Skeletal muscle cell (primary cell): ENCODE measurements at regions not wholly inside any gene's neighbourhood (a gene's known extent, or its start where the extent isn't known, plus 50 kb on each side); places are given as distances from the start of the nearest gene placed in this dataset.

Experiments
- DNase-seq: peaks from one replicate; pipeline ENCODE4 v3.0.0-alpha.2; 2010; ENCODE audit warnings: low read depth
- H3K4me3 ChIP-seq: 2 replicates; pipeline ENCODE4 v1.5.1; 2011; ENCODE audit warnings: low read depth, mild to moderate bottlenecking, control low read depth, low read length, moderate library complexity

GRCh38 chr6:153898360-153899059 lies 140.5 kb upstream of the OPRM1 start:
- no peak overlapping the region for H3K4me3 ChIP-seq
- DNase-seq, result no peak

GRCh38 chr6:153882411-153882810 lies 156.6 kb upstream of the OPRM1 start:
- H3K4me3 ChIP-seq, result no peak overlapping the region
- DNase-seq, result no peak

GRCh38 chr6:153873541-153873940 lies 165.5 kb upstream of the OPRM1 start:
- DNase-seq, result no peak
- no peak overlapping the region for H3K4me3 ChIP-seq

GRCh38 chr6:153872946-153873345 lies 166.1 kb upstream of the OPRM1 start:
- H3K4me3 ChIP-seq, result no peak overlapping the region
- no peak for DNase-seq

GRCh38 chr6:153862927-153863326 lies 176.1 kb upstream of the OPRM1 start:
- no peak overlapping the region for H3K4me3 ChIP-seq
- DNase-seq, result no peak

- no peak overlapping the region for H3K4me3 ChIP-seq
- no peak for DNase-seq
Measured at GRCh38 chr6:153862139-153862538, 176.9 kb upstream of the OPRM1 start.

- DNase-seq, result no peak
- H3K4me3 ChIP-seq, result no peak overlapping the region
Measured at GRCh38 chr6:153858529-153858928, 180.5 kb upstream of the OPRM1 start.

- H3K4me3 ChIP-seq, result no peak overlapping the region
- no peak for DNase-seq
Measured at GRCh38 chr6:153856929-153857376, 182.1 kb upstream of the OPRM1 start.

GRCh38 chr6:153852481-153852880 lies 186.6 kb upstream of the OPRM1 start:
- H3K4me3 ChIP-seq, result no peak overlapping the region
- DNase-seq, result no peak

- DNase-seq, result no peak
Measured at GRCh38 chr6:153852034-153852433, 187.0 kb upstream of the OPRM1 start.

GRCh38 chr6:153849072-153849779 lies 189.8 kb upstream of the OPRM1 start:
- no peak for DNase-seq
- H3K4me3 ChIP-seq, result no peak overlapping the region

More at GRCh38 chr6:153852034-153852433, 187.0 kb upstream of the OPRM1 start:
- H3K4me3 ChIP-seq, result no peak overlapping the region

GRCh38 chr6:153843420-153843819 lies 195.6 kb upstream of the OPRM1 start:
- no peak for DNase-seq

GRCh38 chr6:153842491-153842890 lies 196.5 kb upstream of the OPRM1 start:
- H3K4me3 ChIP-seq, result no peak overlapping the region
- no peak for DNase-seq

More at GRCh38 chr6:153843420-153843819, 195.6 kb upstream of the OPRM1 start:
- no peak overlapping the region for H3K4me3 ChIP-seq

GRCh38 chr6:153840039-153840850 lies 198.8 kb upstream of the OPRM1 start:
- no peak overlapping the region for H3K4me3 ChIP-seq
- no peak for DNase-seq

- DNase-seq, result no peak
- H3K4me3 ChIP-seq, result no peak overlapping the region
Measured at GRCh38 chr6:153832543-153832942, 206.5 kb upstream of the OPRM1 start.

GRCh38 chr6:153831350-153832078 lies 207.5 kb upstream of the OPRM1 start:
- H3K4me3 ChIP-seq, result no peak overlapping the region
- DNase-seq, result no peak

- H3K4me3 ChIP-seq, result no peak overlapping the region
- DNase-seq, result no peak
Measured at GRCh38 chr6:153817173-153817572, 221.9 kb upstream of the OPRM1 start.

- no peak for DNase-seq
- no peak overlapping the region for H3K4me3 ChIP-seq
Measured at GRCh38 chr6:153816366-153816765, 222.7 kb upstream of the OPRM1 start.

- no peak for DNase-seq
- H3K4me3 ChIP-seq, result no peak overlapping the region
Measured at GRCh38 chr6:153814136-153814535, 224.9 kb upstream of the OPRM1 start.
